ENCODE measurements at regions not wholly inside any gene's neighbourhood (a gene's known extent, or its start where the extent isn't known, plus 50 kb on each side); places are given as distances from the start of the nearest gene placed in this dataset.

- Mint-ChIP-seq H3K4me1 (no peaks in the 10 kb centered on the region), H3K4me3 (no peak overlapping the region), H3K27me3 (ENCODE audit: insufficient read depth, low read depth, poor library complexity) (peaks cover 1% of the 10 kb centered on the region), H3K27ac (no peak overlapping the region), H3K9me3 (0 out of 3 replicates have a peak, but pooled peaks cover 1% of the 10 kb centered on the region), H3K36me3 (ENCODE audit: low read depth) (no peaks in the 10 kb centered on the region)
- Histone ChIP-seq H2AFZ (no peak overlapping the region), H3K4me2 (no peak overlapping the region), H4K20me1 (replicated peaks; ENCODE audit: insufficient read depth) (no peaks in the 10 kb centered on the region), H3K36me3 (ENCODE audit: insufficient read depth) (no peaks in the 10 kb centered on the region), H3K9me2 (ENCODE audit: insufficient read depth) (no peaks in the 10 kb centered on the region), H3K27ac (ENCODE audit: low read depth) (no peak overlapping the region), H3F3A (replicated peaks; ENCODE audit: low read depth) (no peaks in the 10 kb centered on the region), H3K79me2 (replicated peaks; ENCODE audit: insufficient read depth) (no peaks in the 10 kb centered on the region), H3K27me3 (ENCODE audit: insufficient read depth) (no peaks in the 10 kb centered on the region), H3K4me1 (ENCODE audit: insufficient read depth) (no peaks in the 10 kb centered on the region), H3K4me3 (no peak overlapping the region)
- ATAC-seq, result no peak
- TF ChIP-seq POLR2AphosphoS5 (IDR thresholded peaks at IDR 0.05; ENCODE audit: low read depth) (no peak), CREB1 (CRISPR knock-in tag; IDR thresholded peaks at IDR 0.05; ENCODE audit: low read depth) (no peak), JUNB (IDR thresholded peaks at IDR 0.05; ENCODE audit: unreplicated experiment) (no peak), STAT1 (IDR thresholded peaks at IDR 0.05; ENCODE audit: unreplicated experiment) (no peak), NANOG (IDR thresholded peaks at IDR 0.05; ENCODE audit: borderline replicate concordance) (no peak), ZNF462 (CRISPR knock-in tag; IDR thresholded peaks at IDR 0.05) (no peak), REST (IDR thresholded peaks at IDR 0.05; ENCODE audit: unreplicated experiment) (no peak), EZH2phosphoT487 (IDR thresholded peaks at IDR 0.05; ENCODE audit: unreplicated experiment) (no peak), ZNF114 (CRISPR knock-in tag; IDR thresholded peaks at IDR 0.05) (no peak), ZNF331 (CRISPR knock-in tag; IDR thresholded peaks at IDR 0.05; ENCODE audit: low read depth) (no peak), ETS1 (IDR thresholded peaks at IDR 0.05) (no peak), CTCF (conservative IDR thresholded peaks at IDR 0.05; ENCODE audit: low read depth in 2 of 2) (no peak), EZH2 (IDR thresholded peaks at IDR 0.05; ENCODE audit: low read depth, unreplicated experiment) (no peak)
- no peak for DNase-seq (ENCODE audit: low spot score)
These were observed 284.5 kb upstream of the AMIGO2 start for GRCh38 chr12:47364261-47364660.

All from GM23338 (cell line).